A549 (cell line): ENCODE measurements at regions not wholly inside any gene's neighbourhood (a gene's known extent, or its start where the extent isn't known, plus 50 kb on each side); places are given as distances from the start of the nearest gene placed in this dataset.

Experiments
- ATAC-seq, 2 experiments: fragments of 200-7000 bp in 1 of 2; fragments of >200 bp in 1 of 2; cut with Nextera tagmentation in 1 of 2; cut with Tn5 transposase in 1 of 2; 3 replicates each; pipeline versions ENCODE4 v1.8.0 to v1.9.1; 2018 to 2020; ENCODE audit warnings: mild to moderate bottlenecking in 1 of 2, moderate library complexity in 1 of 2
- CTCF ChIA-PET: fragments of 300-600 bp; sonication (Branson Sonifier 250); formaldehyde crosslinking; extraction: SDS; loops from one replicate; lab custom pipeline; 2021; ENCODE audit warnings: antibody characterized with exemption, inconsistent platforms; lab: Yijun Ruan, JAX
- POLR2A ChIA-PET: fragments of 350-600 bp; formaldehyde crosslinking; extraction: SDS; loops from one replicate; lab custom pipeline; 2021; ENCODE audit warnings: antibody characterized with exemption, inconsistent platforms; lab: Yijun Ruan, JAX
- DNase-seq, 2 experiments: peaks; one replicate each; pipeline versions ENCODE4 v3.0.0 to v3.0.0-alpha.2; 2011 to 2016; ENCODE audit warnings: low read depth in 1 of 2, low spot score in 1 of 2
- FAIRE-seq: peaks from 2 replicates; lab custom pipeline; 2011; peaks lifted over from hg19 to GRCh38; lab: Jason Lieb, UNC
- H3K27ac ChIP-seq, 2 experiments: fragments of >200 bp; sonication (Bioruptor Twin); formaldehyde crosslinking; 3 replicates each; pipeline ENCODE4 v1.5.1; 2016 to 2017
- H3K4me1 ChIP-seq: fragments of >200 bp; sonication (Bioruptor Twin); formaldehyde crosslinking; 3 replicates; pipeline ENCODE4 v1.6.1; 2016
- H3K4me2 ChIP-seq: fragments of >200 bp; sonication (Bioruptor Twin); formaldehyde crosslinking; 3 replicates; pipeline ENCODE4 v1.6.1; 2016
- H3K4me3 ChIP-seq: fragments of >200 bp; sonication (Bioruptor Twin); formaldehyde crosslinking; 3 replicates; pipeline ENCODE4 v1.5.1; 2016
- H3K9me3 ChIP-seq: fragments of >200 bp; sonication (Bioruptor Twin); formaldehyde crosslinking; 3 replicates; pipeline ENCODE4 v1.6.1; 2016
- BHLHE40 ChIP-seq: IDR thresholded peaks from 2 replicates; pipeline ENCODE4 v1.6.1; 2012; ENCODE audit warnings: low read depth, low read length, inconsistent platforms
- CBX8 ChIP-seq: fragments of 200-600 bp; sonication (generic); IDR thresholded peaks from 2 replicates; pipeline ENCODE4 v1.6.1; 2016
- CHD4 ChIP-seq: fragments of 200-600 bp; sonication (generic); IDR thresholded peaks from 2 replicates; pipeline ENCODE4 v1.6.1; 2016; ENCODE audit warnings: antibody characterized with exemption, mild to moderate bottlenecking, borderline replicate concordance
- EP300 ChIP-seq, 2 experiments: fragments of >200 bp; sonication (Bioruptor Twin); formaldehyde crosslinking; IDR thresholded peaks; 2 replicates in 1 of 2; 3 replicates in 1 of 2; pipeline ENCODE4 v1.6.1; 2016 to 2017
- ESRRA ChIP-seq: fragments of 150-350 bp; IDR thresholded peaks from 2 replicates; pipeline ENCODE4 v1.6.1; 2014; ENCODE audit warnings: mild to moderate bottlenecking, low read length, borderline replicate concordance
- FOSB ChIP-seq: fragments of 250-450 bp; sonication (Bioruptor Pico); IDR thresholded peaks from 2 replicates; pipeline ENCODE4 v1.5.0; 2020; ENCODE audit warnings: mild to moderate bottlenecking, moderate library complexity
- FOXS1 ChIP-seq: fragments of 250-450 bp; sonication (Bioruptor Pico); IDR thresholded peaks from 2 replicates; pipeline ENCODE4 v1.5.0; 2020; ENCODE audit warnings: mild to moderate bottlenecking, moderate library complexity
- GATA3 ChIP-seq: IDR thresholded peaks from 2 replicates; pipeline ENCODE4 v1.6.1; 2012; ENCODE audit warnings: borderline replicate concordance
- HDAC2 ChIP-seq: fragments of 200-600 bp; sonication (generic); IDR thresholded peaks from 2 replicates; pipeline ENCODE4 v1.6.1; 2016
- HOXB13 ChIP-seq: fragments of 250-450 bp; sonication (Bioruptor Pico); IDR thresholded peaks from 2 replicates; pipeline ENCODE4 v1.5.0; 2020; ENCODE audit warnings: low read depth, mild to moderate bottlenecking, moderate library complexity
- HOXB5 ChIP-seq: fragments of 250-450 bp; sonication (Bioruptor Pico); IDR thresholded peaks from 2 replicates; pipeline ENCODE4 v1.5.0; 2020; ENCODE audit warnings: mild to moderate bottlenecking, moderate library complexity
- POLR2A ChIP-seq: IDR thresholded peaks from 2 replicates; pipeline ENCODE4 v1.6.1; 2012; ENCODE audit warnings: mild to moderate bottlenecking, low read length
- RAD21 ChIP-seq, 2 experiments: fragments of >200 bp in 1 of 2; sonication (Bioruptor Twin) in 1 of 2; formaldehyde crosslinking in 1 of 2; IDR thresholded peaks in 1 of 2; conservative IDR thresholded peaks in 1 of 2; 2 replicates in 1 of 2; 3 replicates in 1 of 2; pipeline ENCODE4 v1.6.1; 2012 to 2018; ENCODE audit warnings: inconsistent platforms in 1 of 2
- RARB ChIP-seq: fragments of 250-450 bp; sonication (Bioruptor Pico); IDR thresholded peaks from 2 replicates; pipeline ENCODE4 v1.8.0; 2021; ENCODE audit warnings: mild to moderate bottlenecking, moderate library complexity
- RFX5 ChIP-seq: fragments of 450-650 bp; IDR thresholded peaks from 2 replicates; pipeline ENCODE4 v1.7.1; 2014; ENCODE audit warnings: antibody characterized with exemption, mild to moderate bottlenecking, moderate library complexity
- SMC3 ChIP-seq: fragments of >200 bp; sonication (Bioruptor Twin); formaldehyde crosslinking; IDR thresholded peaks from 3 replicates; pipeline ENCODE4 v1.6.1; 2018; ENCODE audit warnings: inconsistent platforms
- SREBF2 ChIP-seq: fragments of 450-650 bp; IDR thresholded peaks from 2 replicates; pipeline ENCODE4 v1.6.1; 2014; ENCODE audit warnings: mild to moderate bottlenecking, moderate library complexity
- TP53 ChIP-seq: fragments of 250-450 bp; sonication (Bioruptor Pico); IDR thresholded peaks from 2 replicates; pipeline ENCODE4 v1.5.0; 2021; ENCODE audit warnings: mild to moderate bottlenecking, moderate library complexity
- ZNF302 ChIP-seq: fragments of 250-450 bp; sonication (Bioruptor Pico); IDR thresholded peaks from 2 replicates; pipeline ENCODE4 v1.9.0; 2021; ENCODE audit warnings: inconsistent platforms, mild to moderate bottlenecking, moderate library complexity
- ZSCAN20 ChIP-seq: fragments of 250-450 bp; sonication (Bioruptor Pico); IDR thresholded peaks from 2 replicates; pipeline ENCODE4 v1.8.0; 2022; ENCODE audit warnings: mild to moderate bottlenecking, moderate library complexity
- WGBS: methylation state at CpG from one replicate; pipeline ENCODE4 v1.1.6; 2017; ENCODE audit errors: missing lambda C conversion rate; 5-methylcytosine and 5-hydroxymethylcytosine counted together
- TF ChIP-seq, protein P1 (sequence below): fragments of >200 bp; sonication (Bioruptor Twin); formaldehyde crosslinking; IDR thresholded peaks from 3 replicates; pipeline ENCODE4 v1.5.1; 2016
- TF ChIP-seq, protein P2 (sequence below): IDR thresholded peaks from 2 replicates; pipeline ENCODE4 v1.6.1; 2012
- TF ChIP-seq, protein P3 (sequence below): fragments of 250-450 bp; sonication (Bioruptor Pico); IDR thresholded peaks from 2 replicates; pipeline ENCODE4 v1.5.0; 2020; ENCODE audit warnings: low read depth, mild to moderate bottlenecking, moderate library complexity
- TF ChIP-seq, protein P4 (sequence below): fragments of 200-600 bp; sonication (generic); IDR thresholded peaks from 2 replicates; pipeline ENCODE4 v1.6.1; 2016; ENCODE audit warnings: antibody characterized with exemption, mild to moderate bottlenecking, moderate library complexity

DNA sequence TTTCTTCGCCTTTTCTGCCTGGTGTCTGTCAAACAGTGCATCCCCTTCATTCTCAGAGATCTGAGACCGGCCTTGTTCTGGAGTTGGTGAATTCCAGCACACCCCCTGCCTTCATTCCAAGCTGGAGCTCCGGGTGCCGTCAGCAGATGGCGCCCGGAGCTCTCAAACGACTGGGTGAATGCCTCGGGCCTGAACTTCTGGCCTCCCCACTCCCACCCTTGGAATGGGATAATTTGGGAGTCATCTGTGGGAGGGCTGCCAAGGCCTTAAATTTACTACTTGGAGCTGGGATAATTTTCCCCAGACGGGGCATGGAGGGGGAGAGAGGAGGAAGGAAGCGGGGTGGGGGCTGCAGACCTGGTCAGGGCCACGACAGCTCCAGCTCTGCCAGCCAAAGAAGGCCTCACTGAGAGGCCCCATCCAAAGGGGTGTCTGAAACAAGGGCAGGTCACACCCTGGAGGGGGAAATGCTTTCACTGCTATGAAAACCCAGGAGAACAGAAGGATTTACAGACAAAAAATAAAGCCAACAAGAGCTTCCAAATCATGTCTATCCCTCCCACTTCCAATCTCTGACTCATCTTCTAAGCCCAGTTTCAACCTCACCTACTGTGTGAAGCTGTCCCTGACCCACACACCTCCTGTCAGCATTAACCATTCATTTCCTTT is 187.9 kb downstream of the OPA1 start:
- Histone ChIP-seq H3K4me3 (no peak overlapping the region), H3K27ac (peak overlapping the region; percentile 69 to 82), H3K9me3 (no peaks in the 10 kb centered on the region), H3K4me2 (peak overlapping the region; percentile 43)
- ATAC-seq (peak; percentile 89 to 94), FAIRE-seq (no peak), DNase-seq (peak; percentile 64 to 88)
- ChIA-PET POLR2A (interaction anchor here (0.6 to 2.1 kb wide), 9 partner anchors 222 to 542 kb away, joined by 3 to 30 read pairs (median 4); partner anchors contain the start of gene HES1), CTCF (interaction anchor here (0.6 to 14.7 kb wide), 44 partner anchors 8 to 616 kb away, joined by 3 to 213 read pairs (median 4); partner anchors contain the start of gene HES1)
- 49% methylated on average over 5 of the region's 11 CpGs for WGBS
- TF ChIP-seq HDAC2 (no peak), SMC3 (peak; percentile 94), TP53 (no peak), FOXS1 (no peak), SREBF2 (no peak), ZNF302 (CRISPR knock-in tag) (no peak), FOSB (no peak), GATA3 (no peak), ESRRA (no peak), BHLHE40 (no peak), HOXB13 (no peak), HOXB5 (CRISPR knock-in tag) (no peak), CBX8 (no peak), ZSCAN20 (CRISPR knock-in tag) (no peak), RAD21 (conservative IDR thresholded peaks at IDR 0.05 in 1 of 2, IDR thresholded peaks at IDR 0.05 in 1 of 2) (peak; percentile 82 to 91)
- TF ChIP-seq, protein P1, sequence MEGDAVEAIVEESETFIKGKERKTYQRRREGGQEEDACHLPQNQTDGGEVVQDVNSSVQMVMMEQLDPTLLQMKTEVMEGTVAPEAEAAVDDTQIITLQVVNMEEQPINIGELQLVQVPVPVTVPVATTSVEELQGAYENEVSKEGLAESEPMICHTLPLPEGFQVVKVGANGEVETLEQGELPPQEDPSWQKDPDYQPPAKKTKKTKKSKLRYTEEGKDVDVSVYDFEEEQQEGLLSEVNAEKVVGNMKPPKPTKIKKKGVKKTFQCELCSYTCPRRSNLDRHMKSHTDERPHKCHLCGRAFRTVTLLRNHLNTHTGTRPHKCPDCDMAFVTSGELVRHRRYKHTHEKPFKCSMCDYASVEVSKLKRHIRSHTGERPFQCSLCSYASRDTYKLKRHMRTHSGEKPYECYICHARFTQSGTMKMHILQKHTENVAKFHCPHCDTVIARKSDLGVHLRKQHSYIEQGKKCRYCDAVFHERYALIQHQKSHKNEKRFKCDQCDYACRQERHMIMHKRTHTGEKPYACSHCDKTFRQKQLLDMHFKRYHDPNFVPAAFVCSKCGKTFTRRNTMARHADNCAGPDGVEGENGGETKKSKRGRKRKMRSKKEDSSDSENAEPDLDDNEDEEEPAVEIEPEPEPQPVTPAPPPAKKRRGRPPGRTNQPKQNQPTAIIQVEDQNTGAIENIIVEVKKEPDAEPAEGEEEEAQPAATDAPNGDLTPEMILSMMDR, result peak; percentile 78
- TF ChIP-seq, protein P2, sequence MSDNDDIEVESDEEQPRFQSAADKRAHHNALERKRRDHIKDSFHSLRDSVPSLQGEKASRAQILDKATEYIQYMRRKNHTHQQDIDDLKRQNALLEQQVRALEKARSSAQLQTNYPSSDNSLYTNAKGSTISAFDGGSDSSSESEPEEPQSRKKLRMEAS, result no peak
- TF ChIP-seq, protein P3, sequence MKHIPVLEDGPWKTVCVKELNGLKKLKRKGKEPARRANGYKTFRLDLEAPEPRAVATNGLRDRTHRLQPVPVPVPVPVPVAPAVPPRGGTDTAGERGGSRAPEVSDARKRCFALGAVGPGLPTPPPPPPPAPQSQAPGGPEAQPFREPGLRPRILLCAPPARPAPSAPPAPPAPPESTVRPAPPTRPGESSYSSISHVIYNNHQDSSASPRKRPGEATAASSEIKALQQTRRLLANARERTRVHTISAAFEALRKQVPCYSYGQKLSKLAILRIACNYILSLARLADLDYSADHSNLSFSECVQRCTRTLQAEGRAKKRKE, result no peak
- TF ChIP-seq, all 56 proteins: peak for 3
- H3K4me1 ChIP-seq, result peaks cover 44% of the 10 kb centered on the region

DNA sequence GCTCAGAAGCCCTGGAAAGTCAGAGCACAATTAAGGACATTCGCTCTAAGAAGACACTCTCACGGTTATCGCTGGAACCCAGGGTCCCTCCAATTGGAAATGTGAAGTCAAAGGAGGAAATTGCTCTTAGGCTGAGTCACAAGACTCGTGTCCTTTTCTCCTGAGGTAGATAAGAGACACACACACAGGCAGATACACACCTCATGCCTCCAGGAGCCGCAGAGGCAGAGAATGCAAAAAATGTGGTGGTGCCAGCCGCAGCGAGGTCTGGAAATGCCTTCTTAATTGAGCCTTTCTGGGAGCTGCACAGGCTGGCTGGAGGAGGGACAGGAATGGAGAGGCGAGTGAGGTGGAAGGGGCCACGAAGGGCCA is 189.3 kb downstream of the OPA1 start:
- TF ChIP-seq POLR2A (no peak), EP300 (IDR thresholded peaks at IDR 0.05) (no peak), CHD4 (no peak), ZNF302 (CRISPR knock-in tag) (no peak), RARB (CRISPR knock-in tag) (no peak), FOXS1 (no peak), GATA3 (no peak), HOXB13 (no peak), RFX5 (no peak)
- TF ChIP-seq, protein P4, sequence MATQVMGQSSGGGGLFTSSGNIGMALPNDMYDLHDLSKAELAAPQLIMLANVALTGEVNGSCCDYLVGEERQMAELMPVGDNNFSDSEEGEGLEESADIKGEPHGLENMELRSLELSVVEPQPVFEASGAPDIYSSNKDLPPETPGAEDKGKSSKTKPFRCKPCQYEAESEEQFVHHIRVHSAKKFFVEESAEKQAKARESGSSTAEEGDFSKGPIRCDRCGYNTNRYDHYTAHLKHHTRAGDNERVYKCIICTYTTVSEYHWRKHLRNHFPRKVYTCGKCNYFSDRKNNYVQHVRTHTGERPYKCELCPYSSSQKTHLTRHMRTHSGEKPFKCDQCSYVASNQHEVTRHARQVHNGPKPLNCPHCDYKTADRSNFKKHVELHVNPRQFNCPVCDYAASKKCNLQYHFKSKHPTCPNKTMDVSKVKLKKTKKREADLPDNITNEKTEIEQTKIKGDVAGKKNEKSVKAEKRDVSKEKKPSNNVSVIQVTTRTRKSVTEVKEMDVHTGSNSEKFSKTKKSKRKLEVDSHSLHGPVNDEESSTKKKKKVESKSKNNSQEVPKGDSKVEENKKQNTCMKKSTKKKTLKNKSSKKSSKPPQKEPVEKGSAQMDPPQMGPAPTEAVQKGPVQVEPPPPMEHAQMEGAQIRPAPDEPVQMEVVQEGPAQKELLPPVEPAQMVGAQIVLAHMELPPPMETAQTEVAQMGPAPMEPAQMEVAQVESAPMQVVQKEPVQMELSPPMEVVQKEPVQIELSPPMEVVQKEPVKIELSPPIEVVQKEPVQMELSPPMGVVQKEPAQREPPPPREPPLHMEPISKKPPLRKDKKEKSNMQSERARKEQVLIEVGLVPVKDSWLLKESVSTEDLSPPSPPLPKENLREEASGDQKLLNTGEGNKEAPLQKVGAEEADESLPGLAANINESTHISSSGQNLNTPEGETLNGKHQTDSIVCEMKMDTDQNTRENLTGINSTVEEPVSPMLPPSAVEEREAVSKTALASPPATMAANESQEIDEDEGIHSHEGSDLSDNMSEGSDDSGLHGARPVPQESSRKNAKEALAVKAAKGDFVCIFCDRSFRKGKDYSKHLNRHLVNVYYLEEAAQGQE, result no peak
- Histone ChIP-seq H3K4me3 (no peak overlapping the region), H3K9me3 (no peaks in the 10 kb centered on the region), H3K4me1 (peaks cover 44% of the 10 kb centered on the region), H3K4me2 (0 out of 3 replicates have a peak overlapping the region, but pooled peaks have one; percentile 28), H3K27ac (peak overlapping the region; percentile 19 to 69; a peak in 2 of 6 replicates)
- WGBS, result 55% methylated on average over 9 of the region's 9 CpGs
- CTCF ChIA-PET, result interaction anchor here (1.3 to 14.7 kb wide), 7 partner anchors 11 to 562 kb away, joined by 3 to 213 read pairs (median 14); partner anchors contain the start of gene HES1
- POLR2A ChIA-PET, result interaction anchor here (1.3 kb wide), 1 partner anchor 354 kb away, joined by 4 read pairs; the partner anchor contains the start of gene HES1
- DNase-seq, result peak; percentile 18 to 28
- FAIRE-seq, result no peak
- ATAC-seq, result peak in 1 of 2 experiments; percentile 30; a peak in 3 of 6 replicates
